ENCODE measurements at regions not wholly inside any gene's neighbourhood (a gene's known extent, or its start where the extent isn't known, plus 50 kb on each side); places are given as distances from the start of the nearest gene placed in this dataset.
A peak's percentile ranks its signal among the peaks of the same experiment; 100 is the strongest.

DNA sequence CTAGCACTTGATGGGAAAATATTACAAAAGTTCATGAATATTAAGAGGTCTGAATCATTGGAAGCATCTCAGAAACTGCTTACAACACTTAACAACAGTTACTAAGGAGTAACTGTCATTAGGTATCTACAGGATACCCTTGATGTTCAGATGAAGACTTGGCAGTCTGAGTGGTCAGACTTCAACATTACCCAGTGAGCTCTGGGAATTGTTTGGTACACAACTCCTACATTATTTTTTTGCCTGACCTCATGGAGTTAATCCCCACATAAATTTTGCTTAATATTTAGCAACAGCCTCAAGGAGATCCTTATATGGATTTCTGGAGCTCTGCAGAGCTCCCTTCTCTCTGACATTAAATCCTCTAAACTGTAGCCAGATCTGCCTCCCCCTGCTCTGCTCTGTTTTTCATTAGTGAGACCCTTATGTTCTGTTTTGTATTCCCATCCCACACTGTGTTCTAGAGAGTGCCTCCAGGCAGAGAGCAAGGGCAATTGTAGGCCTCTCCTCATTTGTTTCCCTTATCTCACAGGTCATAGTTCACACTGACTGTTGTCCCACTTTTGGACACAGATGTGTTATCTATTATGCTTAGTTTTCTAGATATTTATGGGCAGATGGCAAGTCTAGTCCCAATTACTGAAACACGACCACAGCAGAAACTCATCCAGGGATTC, 368.8 kb downstream of the GASK1B start:
- intact Hi-C loops (cut with DNase I, micrococcal nuclease), result no loop called here
- Histone ChIP-seq H3K4me3 (no peak overlapping the region), H3K4me1 (ENCODE audit: low read depth) (peaks cover 5% of the 10 kb centered on the region), H3K36me3 (ENCODE audit: low read depth) (no peaks in the 10 kb centered on the region), H3K9me3 (no peaks in the 10 kb centered on the region)
- TF ChIP-seq, protein P1, sequence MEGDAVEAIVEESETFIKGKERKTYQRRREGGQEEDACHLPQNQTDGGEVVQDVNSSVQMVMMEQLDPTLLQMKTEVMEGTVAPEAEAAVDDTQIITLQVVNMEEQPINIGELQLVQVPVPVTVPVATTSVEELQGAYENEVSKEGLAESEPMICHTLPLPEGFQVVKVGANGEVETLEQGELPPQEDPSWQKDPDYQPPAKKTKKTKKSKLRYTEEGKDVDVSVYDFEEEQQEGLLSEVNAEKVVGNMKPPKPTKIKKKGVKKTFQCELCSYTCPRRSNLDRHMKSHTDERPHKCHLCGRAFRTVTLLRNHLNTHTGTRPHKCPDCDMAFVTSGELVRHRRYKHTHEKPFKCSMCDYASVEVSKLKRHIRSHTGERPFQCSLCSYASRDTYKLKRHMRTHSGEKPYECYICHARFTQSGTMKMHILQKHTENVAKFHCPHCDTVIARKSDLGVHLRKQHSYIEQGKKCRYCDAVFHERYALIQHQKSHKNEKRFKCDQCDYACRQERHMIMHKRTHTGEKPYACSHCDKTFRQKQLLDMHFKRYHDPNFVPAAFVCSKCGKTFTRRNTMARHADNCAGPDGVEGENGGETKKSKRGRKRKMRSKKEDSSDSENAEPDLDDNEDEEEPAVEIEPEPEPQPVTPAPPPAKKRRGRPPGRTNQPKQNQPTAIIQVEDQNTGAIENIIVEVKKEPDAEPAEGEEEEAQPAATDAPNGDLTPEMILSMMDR (IDR thresholded peaks at IDR 0.05), result no peak
- ATAC-seq (peak; percentile 51), DNase-seq (no peak)

DNA sequence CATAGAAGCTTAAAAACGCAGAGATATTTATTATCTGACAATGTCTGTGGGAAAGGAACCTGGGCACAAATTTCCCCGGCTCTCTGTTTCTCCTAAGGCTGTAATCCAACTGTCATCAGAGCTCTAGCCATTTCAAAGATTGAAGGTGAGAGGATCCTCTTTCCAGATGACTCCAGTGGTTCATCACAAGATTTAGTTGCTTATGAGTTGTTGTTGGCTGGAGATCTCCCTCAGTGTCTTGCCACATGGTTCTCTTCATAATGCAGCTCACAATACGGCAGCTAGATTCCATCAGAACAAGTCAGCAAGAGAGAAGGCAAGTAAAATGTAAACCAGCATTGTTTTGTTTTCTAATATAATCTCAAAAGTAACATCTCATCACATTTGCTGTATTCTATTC, 369.4 kb downstream of the GASK1B start:
- Histone ChIP-seq H3K9me3 (no peaks in the 10 kb centered on the region), H3K36me3 (ENCODE audit: low read depth) (no peaks in the 10 kb centered on the region), H3K4me1 (ENCODE audit: low read depth) (peaks cover 5% of the 10 kb centered on the region), H3K4me3 (no peak overlapping the region)
- intact Hi-C loops (cut with DNase I, micrococcal nuclease), result no loop called here
- ATAC-seq (peak; percentile 16), DNase-seq (no peak)
- TF ChIP-seq, protein P1 (IDR thresholded peaks at IDR 0.05), result no peak

DNA sequence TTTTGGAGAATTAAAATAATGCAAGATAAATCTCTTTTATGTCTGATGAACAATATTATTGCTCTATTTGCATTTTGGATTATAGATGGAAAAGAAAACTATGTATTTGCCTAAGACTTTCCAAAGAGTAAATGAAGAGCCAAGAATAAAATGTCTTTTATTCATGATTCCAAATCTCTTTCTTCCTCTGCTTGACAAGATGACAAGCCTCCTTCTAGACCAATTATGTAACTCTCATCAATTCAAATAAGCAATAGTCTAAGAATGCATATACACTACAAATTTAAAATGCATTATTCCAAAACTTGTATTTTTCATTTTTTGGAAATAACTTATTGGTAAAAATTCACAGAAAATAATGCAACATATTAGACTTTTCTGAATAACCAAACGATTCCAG, 377.3 kb downstream of the GASK1B start:
- H3K4me1 ChIP-seq (ENCODE audit: low read depth), result no peaks in the 10 kb centered on the region
- DNase-seq (no peak), ATAC-seq (no peak)
- intact Hi-C loops (cut with DNase I, micrococcal nuclease), result no loop called here
- no peaks in the 10 kb centered on the region for H3K9me3 ChIP-seq
- H3K4me3 ChIP-seq, result no peak overlapping the region
- TF ChIP-seq, protein P1 (IDR thresholded peaks at IDR 0.05), result no peak
- no peaks in the 10 kb centered on the region for H3K36me3 ChIP-seq (ENCODE audit: low read depth)

DNA sequence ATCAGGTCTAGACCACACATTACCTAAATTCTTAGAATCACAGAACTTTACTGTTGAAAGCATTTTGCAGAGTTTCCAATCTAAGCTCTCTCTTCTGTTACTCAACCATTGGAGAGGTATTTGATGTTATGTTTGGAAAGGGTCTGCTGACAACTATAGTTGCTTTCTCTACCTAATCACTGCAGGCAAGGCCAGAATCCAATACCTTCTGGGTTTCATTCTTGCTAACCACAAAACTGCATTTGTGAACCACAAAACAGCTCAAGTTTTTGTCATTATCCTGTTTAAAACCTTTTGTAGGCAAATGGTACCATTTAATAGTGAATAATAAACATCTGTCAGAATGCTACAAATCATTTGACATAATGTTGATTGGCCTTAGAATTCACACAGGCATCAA, 380.1 kb downstream of the GASK1B start:
- no peaks in the 10 kb centered on the region for H3K36me3 ChIP-seq (ENCODE audit: low read depth)
- no peak for DNase-seq
- H3K9me3 ChIP-seq, result no peaks in the 10 kb centered on the region
- ATAC-seq, result no peak
- TF ChIP-seq, protein P1 (IDR thresholded peaks at IDR 0.05), result no peak
- intact Hi-C loops (cut with DNase I, micrococcal nuclease), result no loop called here
- no peak overlapping the region for H3K4me3 ChIP-seq
- no peaks in the 10 kb centered on the region for H3K4me1 ChIP-seq (ENCODE audit: low read depth)

DNA sequence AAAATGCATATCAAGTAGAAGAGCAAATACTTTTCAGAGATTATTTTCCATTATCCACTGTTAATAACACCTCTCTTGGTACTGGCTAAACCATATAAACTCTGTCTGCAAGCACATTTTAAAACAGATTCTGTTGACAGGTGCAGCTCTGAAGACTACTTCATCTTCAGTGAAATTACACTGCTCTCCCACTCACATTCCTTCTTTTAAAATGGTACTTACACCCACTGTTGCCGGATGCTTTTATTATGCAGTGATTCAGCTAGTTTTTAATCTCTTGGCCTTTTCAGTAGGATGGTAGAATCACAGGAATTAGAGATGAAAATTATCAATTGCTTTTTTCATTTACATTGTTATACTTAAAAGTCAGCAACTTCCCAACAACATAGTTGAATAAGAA, 381.6 kb downstream of the GASK1B start:
- no peaks in the 10 kb centered on the region for H3K36me3 ChIP-seq (ENCODE audit: low read depth)
- TF ChIP-seq, protein P1 (IDR thresholded peaks at IDR 0.05), result no peak
- no peak overlapping the region for H3K4me3 ChIP-seq
- no peaks in the 10 kb centered on the region for H3K9me3 ChIP-seq
- ATAC-seq, result no peak
- H3K4me1 ChIP-seq (ENCODE audit: low read depth), result no peaks in the 10 kb centered on the region
- intact Hi-C loops (cut with DNase I, micrococcal nuclease), result no loop called here
- no peak for DNase-seq

DNA sequence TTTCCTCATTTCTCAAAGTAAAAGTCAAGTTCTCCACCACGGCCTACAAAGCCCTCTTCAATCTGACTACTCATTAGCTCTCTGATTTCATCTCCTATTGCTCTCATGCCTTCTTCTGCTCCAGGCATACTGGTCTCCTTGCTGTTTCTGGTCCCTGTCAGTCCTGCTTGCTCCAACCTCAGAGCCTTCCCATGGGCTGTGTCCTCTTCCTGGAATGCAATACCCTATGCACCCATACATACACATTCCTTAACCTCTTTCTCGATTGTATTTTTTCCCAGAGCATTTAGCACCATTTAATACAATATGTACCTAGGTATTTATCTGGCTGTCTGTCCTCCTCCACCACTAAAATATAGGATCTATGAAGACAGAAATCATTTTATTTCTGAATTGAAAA, 385.2 kb downstream of the GASK1B start:
- no peak for ATAC-seq

More for the DNA sequence above, 385.2 kb downstream of the GASK1B start:
- Histone ChIP-seq H3K36me3 (ENCODE audit: low read depth) (no peaks in the 10 kb centered on the region), H3K4me1 (ENCODE audit: low read depth) (no peaks in the 10 kb centered on the region), H3K4me3 (no peak overlapping the region), H3K9me3 (no peaks in the 10 kb centered on the region)
- TF ChIP-seq, protein P1 (IDR thresholded peaks at IDR 0.05), result no peak
- intact Hi-C loops (cut with DNase I, micrococcal nuclease), result no loop called here
- DNase-seq, result no peak

Measured in mucosa of descending colon (tissue), 3 donors.